ENCODE measurements at regions not wholly inside any gene's neighbourhood (a gene's known extent, or its start where the extent isn't known, plus 50 kb on each side); places are given as distances from the start of the nearest gene placed in this dataset.
"Not testable (repeated sequence)": the region's sequence is repeated elsewhere in the genome, so short reads cannot be mapped to it uniquely, and the experiment has no call there.

- ATAC-seq = no peak
Observed at GRCh38 chr7:120060281-120060680, 212.7 kb upstream of the KCND2 start.

GRCh38 chr7:120060875-120061274 lies 212.1 kb upstream of the KCND2 start:
- H3K27ac Mint-ChIP-seq = no peak overlapping the region
- peaks cover 17% of the 10 kb centered on the region for H3K9me3 Mint-ChIP-seq
- H3K36me3 Mint-ChIP-seq = no peaks in the 10 kb centered on the region
- DNase-seq (ENCODE audit: low spot score) (no peak), ATAC-seq (no peak)
- no peaks in the 10 kb centered on the region for H3K27me3 Mint-ChIP-seq
- no peaks in the 10 kb centered on the region for H3K4me1 Mint-ChIP-seq (ENCODE audit: low read depth in 2 of 2)
- H3K4me3 Mint-ChIP-seq = no peak overlapping the region

More at GRCh38 chr7:120060281-120060680, 212.7 kb upstream of the KCND2 start:
- no peak overlapping the region for H3K4me3 Mint-ChIP-seq
- H3K9me3 Mint-ChIP-seq = peaks cover 17% of the 10 kb centered on the region
- no peak overlapping the region for H3K27ac Mint-ChIP-seq
- no peaks in the 10 kb centered on the region for H3K4me1 Mint-ChIP-seq (ENCODE audit: low read depth in 2 of 2)
- no peaks in the 10 kb centered on the region for H3K27me3 Mint-ChIP-seq
- no peak for DNase-seq (ENCODE audit: low spot score)
- H3K36me3 Mint-ChIP-seq = no peaks in the 10 kb centered on the region

- Mint-ChIP-seq H3K27me3 (no peaks in the 10 kb centered on the region), H3K27ac (no peak overlapping the region), H3K4me3 (no peak overlapping the region), H3K36me3 (peaks cover 7% of the 10 kb centered on the region), H3K4me1 (ENCODE audit: low read depth in 2 of 2) (no peaks in the 10 kb centered on the region), H3K9me3 (peaks cover 27% of the 10 kb centered on the region)
- no peak for ATAC-seq
- no peak for DNase-seq (ENCODE audit: low spot score)
Observed at GRCh38 chr7:120064565-120064964, 208.4 kb upstream of the KCND2 start.

- H3K4me1 Mint-ChIP-seq (ENCODE audit: low read depth in 2 of 2); H3K27me3 Mint-ChIP-seq; H3K4me3 Mint-ChIP-seq; H3K27ac Mint-ChIP-seq; ATAC-seq; DNase-seq (ENCODE audit: low spot score); H3K36me3 Mint-ChIP-seq: not testable (repeated sequence)
- peaks cover 28% of the 10 kb centered on the region for H3K9me3 Mint-ChIP-seq
Observed at GRCh38 chr7:120066898-120067297, 206.1 kb upstream of the KCND2 start.

GRCh38 chr7:120070201-120070600 lies 202.8 kb upstream of the KCND2 start:
- H3K9me3 Mint-ChIP-seq = peaks cover 28% of the 10 kb centered on the region
- H3K4me1 Mint-ChIP-seq (ENCODE audit: low read depth in 2 of 2) = no peaks in the 10 kb centered on the region
- H3K27ac Mint-ChIP-seq = no peak overlapping the region
- H3K4me3 Mint-ChIP-seq = no peak overlapping the region
- no peaks in the 10 kb centered on the region for H3K27me3 Mint-ChIP-seq
- peaks cover 7% of the 10 kb centered on the region for H3K36me3 Mint-ChIP-seq
- no peak for DNase-seq (ENCODE audit: low spot score)
- ATAC-seq = no peak

- no peaks in the 10 kb centered on the region for H3K36me3 Mint-ChIP-seq
- no peak overlapping the region for H3K4me3 Mint-ChIP-seq
- no peaks in the 10 kb centered on the region for H3K4me1 Mint-ChIP-seq (ENCODE audit: low read depth in 2 of 2)
- DNase-seq (ENCODE audit: low spot score) (no peak), ATAC-seq (no peak)
- peaks cover 11% of the 10 kb centered on the region for H3K9me3 Mint-ChIP-seq
- no peak overlapping the region for H3K27ac Mint-ChIP-seq
- H3K27me3 Mint-ChIP-seq = no peaks in the 10 kb centered on the region
Observed at GRCh38 chr7:120077777-120078176, 195.2 kb upstream of the KCND2 start.

- H3K4me3 Mint-ChIP-seq = no peak overlapping the region
- H3K4me1 Mint-ChIP-seq (ENCODE audit: low read depth in 2 of 2) = no peaks in the 10 kb centered on the region
- no peak overlapping the region for H3K27ac Mint-ChIP-seq
- H3K9me3 Mint-ChIP-seq = peaks cover 13% of the 10 kb centered on the region
- DNase-seq (ENCODE audit: low spot score) (no peak), ATAC-seq (no peak)
- H3K36me3 Mint-ChIP-seq = peaks cover 5% of the 10 kb centered on the region
- H3K27me3 Mint-ChIP-seq = no peaks in the 10 kb centered on the region
Observed at GRCh38 chr7:120079022-120079421, 194.0 kb upstream of the KCND2 start.

GRCh38 chr7:120079704-120080103 lies 193.3 kb upstream of the KCND2 start:
- no peak overlapping the region for H3K4me3 Mint-ChIP-seq
- H3K9me3 Mint-ChIP-seq = peaks cover 13% of the 10 kb centered on the region
- no peaks in the 10 kb centered on the region for H3K27me3 Mint-ChIP-seq
- no peak overlapping the region for H3K27ac Mint-ChIP-seq
- ATAC-seq (no peak), DNase-seq (ENCODE audit: low spot score) (no peak)
- H3K36me3 Mint-ChIP-seq = peaks cover 8% of the 10 kb centered on the region
- H3K4me1 Mint-ChIP-seq (ENCODE audit: low read depth in 2 of 2) = no peaks in the 10 kb centered on the region

- H3K36me3 Mint-ChIP-seq; ATAC-seq; DNase-seq (ENCODE audit: low spot score); H3K4me3 Mint-ChIP-seq; H3K27me3 Mint-ChIP-seq; H3K27ac Mint-ChIP-seq; H3K4me1 Mint-ChIP-seq (ENCODE audit: low read depth in 2 of 2): not testable (repeated sequence)
- peaks cover 16% of the 10 kb centered on the region for H3K9me3 Mint-ChIP-seq
Observed at GRCh38 chr7:120086468-120086867, 186.5 kb upstream of the KCND2 start.

GRCh38 chr7:120089968-120090367 lies 183.0 kb upstream of the KCND2 start:
- H3K9me3 Mint-ChIP-seq = peaks cover 12% of the 10 kb centered on the region
- ATAC-seq (no peak), DNase-seq (ENCODE audit: low spot score) (no peak)
- no peak overlapping the region for H3K4me3 Mint-ChIP-seq
- no peak overlapping the region for H3K27ac Mint-ChIP-seq
- no peaks in the 10 kb centered on the region for H3K27me3 Mint-ChIP-seq
- H3K4me1 Mint-ChIP-seq (ENCODE audit: low read depth in 2 of 2) = no peaks in the 10 kb centered on the region
- H3K36me3 Mint-ChIP-seq = no peaks in the 10 kb centered on the region

GRCh38 chr7:120091807-120092206 lies 181.2 kb upstream of the KCND2 start:
- Mint-ChIP-seq H3K27me3 (no peaks in the 10 kb centered on the region), H3K4me3 (no peak overlapping the region), H3K4me1 (ENCODE audit: low read depth in 2 of 2) (no peaks in the 10 kb centered on the region), H3K36me3 (no peaks in the 10 kb centered on the region), H3K9me3 (peaks cover 9% of the 10 kb centered on the region), H3K27ac (no peak overlapping the region)
- DNase-seq (ENCODE audit: low spot score) (no peak), ATAC-seq (no peak)

- Mint-ChIP-seq H3K4me3 (no peak overlapping the region), H3K36me3 (peaks cover 5% of the 10 kb centered on the region), H3K4me1 (ENCODE audit: low read depth in 2 of 2) (no peaks in the 10 kb centered on the region), H3K27me3 (no peaks in the 10 kb centered on the region), H3K9me3 (peaks cover 7% of the 10 kb centered on the region), H3K27ac (no peak overlapping the region)
- no peak for ATAC-seq
- no peak for DNase-seq (ENCODE audit: low spot score)
Observed at GRCh38 chr7:120097020-120097419, 176.0 kb upstream of the KCND2 start.

GRCh38 chr7:120097774-120098173 lies 175.2 kb upstream of the KCND2 start:
- Mint-ChIP-seq H3K27ac (no peak overlapping the region), H3K36me3 (peaks cover 5% of the 10 kb centered on the region), H3K4me3 (no peak overlapping the region), H3K9me3 (peaks cover 10% of the 10 kb centered on the region), H3K4me1 (ENCODE audit: low read depth in 2 of 2) (no peaks in the 10 kb centered on the region), H3K27me3 (no peaks in the 10 kb centered on the region)
- DNase-seq (ENCODE audit: low spot score) = no peak
- ATAC-seq = no peak

GRCh38 chr7:120108376-120108775 lies 164.6 kb upstream of the KCND2 start:
- Mint-ChIP-seq H3K27ac (no peak overlapping the region), H3K27me3 (no peaks in the 10 kb centered on the region), H3K9me3 (peaks cover 7% of the 10 kb centered on the region), H3K4me3 (no peak overlapping the region), H3K36me3 (peaks cover 6% of the 10 kb centered on the region), H3K4me1 (ENCODE audit: low read depth in 2 of 2) (no peaks in the 10 kb centered on the region)
- DNase-seq (ENCODE audit: low spot score) = no peak
- ATAC-seq = no peak

- Mint-ChIP-seq H3K27me3 (no peaks in the 10 kb centered on the region), H3K9me3 (peaks cover 3% of the 10 kb centered on the region), H3K4me1 (ENCODE audit: low read depth in 2 of 2) (no peaks in the 10 kb centered on the region), H3K4me3 (no peak overlapping the region), H3K27ac (no peak overlapping the region), H3K36me3 (peaks cover 6% of the 10 kb centered on the region)
- ATAC-seq = no peak
- DNase-seq (ENCODE audit: low spot score) = no peak
Observed at GRCh38 chr7:120110169-120110568, 162.8 kb upstream of the KCND2 start.

All from natural killer cell treated with Interleukin-12 subunit alpha and Interleukin-12 subunit beta and Interleukin-15 and Interleukin-18, amount 100 ng/mL, for 72 hours (primary cell).